ENCODE measurements at regions not wholly inside any gene's neighbourhood (a gene's known extent, or its start where the extent isn't known, plus 50 kb on each side); places are given as distances from the start of the nearest gene placed in this dataset.
A peak's percentile ranks its signal among the peaks of the same experiment; 100 is the strongest.

DNA sequence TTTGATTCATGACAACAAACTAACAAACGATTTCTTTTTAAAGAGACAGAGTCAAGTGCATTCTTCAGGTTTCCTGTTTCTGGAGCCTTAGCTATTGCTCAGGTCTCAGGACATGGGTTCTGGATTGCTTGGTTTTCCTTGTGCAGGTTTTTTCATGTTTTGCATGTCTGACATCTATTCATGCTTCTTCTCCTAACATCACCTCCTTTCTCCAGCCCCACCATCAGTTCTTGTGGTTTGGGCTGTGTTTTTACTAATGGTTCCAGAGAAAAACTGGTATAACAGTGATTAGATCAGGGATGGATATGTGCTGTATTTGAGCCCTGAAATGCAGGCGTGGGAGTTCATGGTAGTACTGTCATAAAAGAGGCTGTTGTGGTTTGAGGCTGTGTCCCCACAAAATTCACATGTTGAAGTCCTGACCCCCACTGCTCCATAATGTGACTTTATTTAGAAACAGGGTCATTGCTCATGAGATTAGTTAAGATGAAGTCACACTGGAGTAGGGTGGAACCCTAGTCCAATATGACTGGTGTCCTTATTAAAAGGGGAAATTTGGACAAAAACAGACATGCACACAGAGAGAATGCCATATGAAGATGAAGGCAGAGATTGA, 67.9 kb downstream of the IRX6 start:
- 64 to 65% methylated on average over 2 of the region's 2 CpGs for WGBS, 2 donors
- Histone ChIP-seq H3K27ac (ENCODE audit: low read depth in 1 of 2, low read length in 2 of 2) (no peak overlapping the region), H3K9me3 (ENCODE audit: control insufficient read depth, low read length) (no peaks in the 10 kb centered on the region), H3K27me3 (ENCODE audit: control insufficient read depth in 1 of 2, insufficient read depth in 2 of 2, low read length in 1 of 2) (no peaks in the 10 kb centered on the region), H3K4me3 (ENCODE audit: low read length in 2 of 2) (no peak overlapping the region), H3K36me3 (ENCODE audit: control insufficient read depth in 1 of 2, insufficient read depth in 2 of 2, low read length in 1 of 2) (no peaks in the 10 kb centered on the region), H3K4me1 (ENCODE audit: control insufficient read depth in 1 of 2, insufficient read depth in 2 of 2, low read length in 2 of 2) (peaks cover 3 to 4% of the 10 kb centered on the region in 2 donors)
- DNase-seq (no peak), ATAC-seq (ENCODE audit: low FRiP score) (no peak)
- intact Hi-C loops (cut with DNase I), result no loop called here

DNA sequence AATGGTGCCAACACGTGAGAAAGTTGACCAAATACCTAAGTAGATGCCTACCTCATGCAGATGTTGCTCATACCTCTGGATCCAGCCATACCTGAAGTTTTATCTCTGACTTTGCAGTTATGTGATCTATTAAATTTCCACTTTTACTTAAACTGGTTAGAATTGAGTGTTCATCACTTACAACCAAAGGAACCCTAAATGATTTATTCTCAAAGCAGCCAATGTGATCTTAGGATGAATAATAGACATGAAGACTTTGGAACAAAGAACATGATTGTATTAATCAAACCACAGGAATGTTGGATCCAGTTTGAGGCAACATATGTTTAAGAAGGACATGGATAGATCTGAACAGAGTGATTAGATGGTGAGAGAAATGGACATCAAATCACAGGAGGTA, 68.7 kb downstream of the IRX6 start:
- Histone ChIP-seq H3K27me3 (ENCODE audit: control insufficient read depth in 1 of 2, insufficient read depth in 2 of 2, low read length in 1 of 2) (no peaks in the 10 kb centered on the region), H3K4me3 (ENCODE audit: low read length in 2 of 2) (no peak overlapping the region), H3K36me3 (ENCODE audit: control insufficient read depth in 1 of 2, insufficient read depth in 2 of 2, low read length in 1 of 2) (no peaks in the 10 kb centered on the region), H3K9me3 (ENCODE audit: control insufficient read depth, low read length) (no peaks in the 10 kb centered on the region), H3K4me1 (ENCODE audit: control insufficient read depth in 1 of 2, insufficient read depth in 2 of 2, low read length in 2 of 2) (peaks cover 3 to 4% of the 10 kb centered on the region in 2 donors), H3K27ac (ENCODE audit: low read depth in 1 of 2, low read length in 2 of 2) (no peak overlapping the region)
- ATAC-seq (ENCODE audit: low FRiP score), result no peak
- DNase-seq, result no peak
- intact Hi-C loops (cut with DNase I), result no loop called here
- WGBS, 2 donors, result 89% methylated on average over 1 of the region's 1 CpG

DNA sequence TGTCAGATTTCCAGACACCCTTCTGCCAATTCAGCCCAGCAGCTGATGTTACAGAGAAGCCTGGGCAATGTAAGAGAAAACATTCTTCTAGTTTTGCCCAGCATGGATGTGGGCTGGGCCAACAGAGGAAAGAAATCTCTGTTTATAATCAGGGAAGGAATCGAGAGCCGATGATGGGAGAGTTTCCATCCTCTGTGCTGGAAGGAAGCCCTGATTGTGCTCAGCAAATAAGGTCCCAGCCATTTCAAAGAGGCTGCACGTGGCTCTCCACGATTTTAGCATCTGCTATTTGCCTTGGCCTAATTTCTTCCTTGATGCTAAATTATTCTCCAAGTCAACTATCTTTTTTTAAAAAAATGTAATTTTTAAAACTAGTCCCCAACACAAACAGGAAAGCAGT, 70.0 kb downstream of the IRX6 start:
- Histone ChIP-seq H3K4me3 (ENCODE audit: low read length in 2 of 2) (no peak overlapping the region), H3K9me3 (ENCODE audit: control insufficient read depth, low read length) (no peaks in the 10 kb centered on the region)
- WGBS, 2 donors, result 5 to 9% methylated on average over 4 of the region's 4 CpGs

GRCh38 chr16:55398762-55399161, 74.8 kb downstream of the IRX6 start:
- Histone ChIP-seq H3K27me3 (ENCODE audit: control insufficient read depth in 1 of 2, insufficient read depth in 2 of 2, low read length in 1 of 2) (no peaks in the 10 kb centered on the region), H3K36me3 (ENCODE audit: control insufficient read depth in 1 of 2, insufficient read depth in 2 of 2, low read length in 1 of 2) (no peaks in the 10 kb centered on the region), H3K4me3 (ENCODE audit: low read length in 2 of 2) (no peak overlapping the region), H3K27ac (ENCODE audit: low read depth in 1 of 2, low read length in 2 of 2) (no peak overlapping the region), H3K9me3 (ENCODE audit: control insufficient read depth, low read length) (no peaks in the 10 kb centered on the region), H3K4me1 (ENCODE audit: control insufficient read depth in 1 of 2, insufficient read depth in 2 of 2, low read length in 2 of 2) (peaks cover 0 to 3% of the 10 kb centered on the region in 2 donors)
- DNase-seq (no peak), ATAC-seq (ENCODE audit: low FRiP score) (no peak)
- 86 to 92% methylated on average over 10 of the region's 10 CpGs for WGBS, 2 donors
- intact Hi-C loops (cut with DNase I), result no loop called here

More for the DNA sequence above, 70.0 kb downstream of the IRX6 start:
- H3K4me1 ChIP-seq (ENCODE audit: control insufficient read depth in 1 of 2, insufficient read depth in 2 of 2, low read length in 2 of 2), result peaks cover 3 to 4% of the 10 kb centered on the region in 2 donors
- ATAC-seq (ENCODE audit: low FRiP score) (peak; percentile 74), DNase-seq (no peak)
- H3K27me3 ChIP-seq (ENCODE audit: control insufficient read depth in 1 of 2, insufficient read depth in 2 of 2, low read length in 1 of 2), result no peaks in the 10 kb centered on the region
- H3K27ac ChIP-seq (ENCODE audit: low read depth in 1 of 2, low read length in 2 of 2), result no peak overlapping the region
- H3K36me3 ChIP-seq (ENCODE audit: control insufficient read depth in 1 of 2, insufficient read depth in 2 of 2, low read length in 1 of 2), result no peaks in the 10 kb centered on the region
- intact Hi-C loops (cut with DNase I), result no loop called here

DNA sequence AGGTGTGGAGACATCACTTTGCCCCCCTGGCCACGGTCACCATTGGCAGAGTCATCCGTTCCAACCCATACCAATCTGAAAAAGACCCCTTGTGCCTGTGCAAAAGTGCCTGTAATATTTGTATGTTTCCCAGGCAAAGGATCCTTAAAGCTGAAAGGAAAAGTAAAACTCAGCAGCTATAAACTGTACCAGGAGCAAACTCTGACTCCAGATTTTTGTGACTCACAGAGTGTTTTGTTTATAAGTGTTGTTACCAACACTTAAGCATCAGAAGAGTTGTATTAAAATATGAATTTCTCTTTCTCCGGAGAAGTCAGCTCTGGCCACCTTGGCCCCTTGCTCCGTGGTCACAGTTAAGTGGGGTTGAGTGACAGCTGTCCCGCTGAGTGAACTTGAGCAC, 75.9 kb downstream of the IRX6 start:
- Histone ChIP-seq H3K4me1 (ENCODE audit: control insufficient read depth in 1 of 2, insufficient read depth in 2 of 2, low read length in 2 of 2) (no peaks in the 10 kb centered on the region), H3K9me3 (ENCODE audit: control insufficient read depth, low read length) (no peaks in the 10 kb centered on the region), H3K36me3 (ENCODE audit: control insufficient read depth in 1 of 2, insufficient read depth in 2 of 2, low read length in 1 of 2) (no peaks in the 10 kb centered on the region), H3K27me3 (ENCODE audit: control insufficient read depth in 1 of 2, insufficient read depth in 2 of 2, low read length in 1 of 2) (no peaks in the 10 kb centered on the region), H3K4me3 (ENCODE audit: low read length in 2 of 2) (no peak overlapping the region), H3K27ac (ENCODE audit: low read depth in 1 of 2, low read length in 2 of 2) (no peak overlapping the region)
- intact Hi-C loops (cut with DNase I), result no loop called here
- DNase-seq (no peak), ATAC-seq (ENCODE audit: low FRiP score) (no peak)
- 85 to 91% methylated on average over 5 of the region's 5 CpGs for WGBS, 2 donors

DNA sequence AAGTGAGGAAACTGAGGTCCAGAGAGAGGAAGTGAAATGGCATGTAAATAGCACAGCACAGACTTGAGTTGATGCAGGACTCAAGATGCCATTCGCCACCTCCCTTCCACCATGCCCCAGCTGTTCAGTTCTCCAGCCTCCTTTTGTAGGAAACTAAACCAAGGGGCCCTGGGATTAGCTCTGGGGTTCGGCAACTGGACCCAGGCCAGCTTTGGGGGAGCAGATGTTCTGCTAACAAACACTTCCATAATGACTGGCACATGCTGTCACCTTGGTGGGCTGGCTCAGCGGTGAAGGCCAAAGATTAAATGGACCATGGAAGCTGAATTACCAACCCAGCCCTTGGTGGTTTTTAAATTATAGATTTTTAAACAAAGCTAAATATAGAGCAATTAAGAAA, 77.0 kb downstream of the IRX6 start:
- Histone ChIP-seq H3K4me1 (ENCODE audit: control insufficient read depth in 1 of 2, insufficient read depth in 2 of 2, low read length in 2 of 2) (no peaks in the 10 kb centered on the region), H3K4me3 (ENCODE audit: low read length in 2 of 2) (no peak overlapping the region), H3K36me3 (ENCODE audit: control insufficient read depth in 1 of 2, insufficient read depth in 2 of 2, low read length in 1 of 2) (no peaks in the 10 kb centered on the region), H3K9me3 (ENCODE audit: control insufficient read depth, low read length) (no peaks in the 10 kb centered on the region), H3K27ac (ENCODE audit: low read depth in 1 of 2, low read length in 2 of 2) (no peak overlapping the region), H3K27me3 (ENCODE audit: control insufficient read depth in 1 of 2, insufficient read depth in 2 of 2, low read length in 1 of 2) (no peaks in the 10 kb centered on the region)
- DNase-seq, result no peak
- intact Hi-C loops (cut with DNase I), result no loop called here
- ATAC-seq (ENCODE audit: low FRiP score), result no peak
- 77 to 80% methylated on average over 3 of the region's 3 CpGs for WGBS, 2 donors

DNA sequence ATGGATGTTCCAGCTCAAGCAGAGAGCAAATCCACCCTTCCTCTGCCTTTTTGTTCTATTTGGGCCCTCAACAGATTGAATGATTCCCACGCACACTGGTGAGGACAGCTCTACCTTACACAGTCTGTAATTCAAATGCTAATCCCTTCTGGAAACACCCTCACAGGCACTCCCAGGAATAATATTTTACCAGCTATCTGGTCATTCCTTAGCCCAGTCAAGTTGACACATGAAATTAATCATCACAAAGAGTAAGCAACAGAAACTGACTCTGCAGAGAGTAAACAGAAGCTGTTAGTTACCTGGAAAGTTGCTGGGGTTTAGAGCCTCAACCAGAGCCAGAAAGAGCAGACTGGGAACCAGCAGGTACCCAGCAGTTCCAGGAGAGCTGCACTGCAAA, 75.5 kb upstream of the MMP2 start:
- H3K36me3 ChIP-seq (ENCODE audit: control insufficient read depth in 1 of 2, insufficient read depth in 2 of 2, low read length in 1 of 2), result no peaks in the 10 kb centered on the region
- intact Hi-C loops (cut with DNase I), result no loop called here
- WGBS, 2 donors, result 75 to 80% methylated on average over 1 of the region's 1 CpG
- H3K27ac ChIP-seq (ENCODE audit: low read depth in 1 of 2, low read length in 2 of 2), result no peak overlapping the region
- ATAC-seq (ENCODE audit: low FRiP score) (no peak), DNase-seq (no peak)
- no peaks in the 10 kb centered on the region for H3K27me3 ChIP-seq (ENCODE audit: control insufficient read depth in 1 of 2, insufficient read depth in 2 of 2, low read length in 1 of 2)
- no peak overlapping the region for H3K4me3 ChIP-seq (ENCODE audit: low read length in 2 of 2)
- no peaks in the 10 kb centered on the region for H3K4me1 ChIP-seq (ENCODE audit: control insufficient read depth in 1 of 2, insufficient read depth in 2 of 2, low read length in 2 of 2)
- H3K9me3 ChIP-seq (ENCODE audit: control insufficient read depth, low read length), result peaks cover 1% of the 10 kb centered on the region

DNA sequence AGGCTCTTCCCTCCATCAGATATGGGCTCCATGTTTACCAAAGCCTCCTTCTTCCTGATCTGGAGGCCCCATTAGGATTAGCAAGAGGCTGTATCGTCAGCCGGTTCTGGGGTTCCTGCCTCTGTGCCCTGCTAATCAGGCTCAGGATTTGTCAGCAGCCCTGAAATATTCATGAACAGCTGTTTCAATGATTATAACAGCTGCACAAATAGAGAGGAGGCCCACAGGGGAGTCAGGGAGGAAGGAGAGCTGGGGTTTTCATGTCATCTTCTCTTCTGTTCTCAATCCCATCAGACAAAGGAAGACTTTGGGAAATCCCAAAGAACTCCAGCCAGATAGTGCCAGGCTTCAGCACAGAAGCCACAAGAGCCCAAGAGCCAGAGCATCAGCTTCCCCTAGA, 72.3 kb upstream of the MMP2 start:
- H3K36me3 ChIP-seq (ENCODE audit: control insufficient read depth in 1 of 2, insufficient read depth in 2 of 2, low read length in 1 of 2), result no peaks in the 10 kb centered on the region
- DNase-seq, result no peak
- no peak for ATAC-seq (ENCODE audit: low FRiP score)
- H3K27ac ChIP-seq (ENCODE audit: low read depth in 1 of 2, low read length in 2 of 2), result no peak overlapping the region
- 75 to 89% methylated on average over 2 of the region's 2 CpGs for WGBS, 2 donors
- no peaks in the 10 kb centered on the region for H3K4me1 ChIP-seq (ENCODE audit: control insufficient read depth in 1 of 2, insufficient read depth in 2 of 2, low read length in 2 of 2)
- no peak overlapping the region for H3K4me3 ChIP-seq (ENCODE audit: low read length in 2 of 2)
- intact Hi-C loops (cut with DNase I), result no loop called here
- H3K9me3 ChIP-seq (ENCODE audit: control insufficient read depth, low read length), result peaks cover 1% of the 10 kb centered on the region
- no peaks in the 10 kb centered on the region for H3K27me3 ChIP-seq (ENCODE audit: control insufficient read depth in 1 of 2, insufficient read depth in 2 of 2, low read length in 1 of 2)

DNA sequence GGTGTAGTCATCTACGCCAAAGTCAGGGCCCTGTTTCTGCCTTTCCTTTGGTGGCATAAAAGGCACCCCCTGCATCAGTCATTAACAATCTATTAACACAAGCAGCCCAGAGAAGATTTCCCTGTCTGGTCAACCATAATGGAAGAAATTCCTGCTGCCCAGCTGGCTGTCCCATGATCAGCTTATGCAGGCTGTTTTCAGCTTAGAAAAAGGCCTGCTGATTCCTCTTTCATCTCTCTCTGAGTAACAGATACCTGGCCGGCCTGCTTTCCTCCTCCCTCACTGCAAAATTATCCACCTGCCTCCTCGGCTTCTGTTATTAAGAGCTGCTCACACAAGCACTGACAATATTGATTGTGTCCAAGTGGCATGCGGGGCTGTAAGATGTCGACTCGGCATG, 70.3 kb upstream of the MMP2 start:
- Histone ChIP-seq H3K27me3 (ENCODE audit: control insufficient read depth in 1 of 2, insufficient read depth in 2 of 2, low read length in 1 of 2) (no peaks in the 10 kb centered on the region), H3K4me1 (ENCODE audit: control insufficient read depth in 1 of 2, insufficient read depth in 2 of 2, low read length in 2 of 2) (no peaks in the 10 kb centered on the region), H3K36me3 (ENCODE audit: control insufficient read depth in 1 of 2, insufficient read depth in 2 of 2, low read length in 1 of 2) (no peaks in the 10 kb centered on the region), H3K9me3 (ENCODE audit: control insufficient read depth, low read length) (peaks cover 1% of the 10 kb centered on the region), H3K4me3 (ENCODE audit: low read length in 2 of 2) (no peak overlapping the region), H3K27ac (ENCODE audit: low read depth in 1 of 2, low read length in 2 of 2) (no peak overlapping the region)
- intact Hi-C loops (cut with DNase I), result no loop called here
- no peak for DNase-seq
- WGBS, 2 donors, result 71 to 75% methylated on average over 6 of the region's 6 CpGs
- no peak for ATAC-seq (ENCODE audit: low FRiP score)
